Keratinocyte (primary cell): ENCODE measurements at regions not wholly inside any gene's neighbourhood (a gene's known extent, or its start where the extent isn't known, plus 50 kb on each side); places are given as distances from the start of the nearest gene placed in this dataset.

ENCODE experiments used
- DNase-seq: peaks from one replicate; pipeline ENCODE4 v3.0.0-alpha.2; 2011; ENCODE audit warnings: low read depth, missing footprints, low spot score
- FAIRE-seq: peaks from 2 replicates; lab custom pipeline; 2011; peaks lifted over from hg19 to GRCh38; lab: Jason Lieb, UNC
- H2AFZ ChIP-seq: 2 replicates; pipeline ENCODE4 v1.6.0; 2012; ENCODE audit warnings: low read length, control low read depth, inconsistent platforms; ENCODE audit not compliant: control insufficient read depth
- H3K27ac ChIP-seq: 2 replicates; pipeline ENCODE4 v1.5.1; 2011; ENCODE audit warnings: low read length; ENCODE audit not compliant: control insufficient read depth, insufficient read depth
- H3K27me3 ChIP-seq: 3 replicates; pipeline ENCODE4 v1.6.0; 2011; ENCODE audit warnings: low read length; ENCODE audit not compliant: control insufficient read depth, insufficient read depth; ENCODE audit errors: extremely low read depth
- H3K36me3 ChIP-seq, 2 experiments: 2 replicates in 1 of 2; 3 replicates in 1 of 2; pipeline ENCODE4 v1.5.1; 2011; ENCODE audit warnings: low read length in 2 of 2, mild to moderate bottlenecking in 1 of 2; ENCODE audit not compliant: control insufficient read depth in 2 of 2, insufficient read depth in 2 of 2; ENCODE audit errors: extremely low read depth in 1 of 2
- H3K4me1 ChIP-seq: 3 replicates; pipeline ENCODE4 v1.5.1; 2011; ENCODE audit warnings: low read length; ENCODE audit not compliant: control insufficient read depth, insufficient read depth; ENCODE audit errors: extremely low read depth
- H3K4me2 ChIP-seq: 3 replicates; pipeline ENCODE4 v1.6.0; 2011; ENCODE audit warnings: low read depth, low read length; ENCODE audit not compliant: control insufficient read depth, insufficient read depth; ENCODE audit errors: extremely low read depth
- H3K4me3 ChIP-seq, 3 experiments: fragments of 200-600 bp in 1 of 3; sonication (generic) in 1 of 3; 2 replicates in 2 of 3; 3 replicates in 1 of 3; pipeline ENCODE4 v1.5.1; 2011 to 2016; ENCODE audit warnings: low read length in 3 of 3, mild to moderate bottlenecking in 3 of 3, control low read depth in 2 of 3, inconsistent platforms in 1 of 3, low read depth in 1 of 3, mixed read lengths in 1 of 3, mixed run types in 1 of 3, moderate library complexity in 1 of 3; ENCODE audit not compliant: control insufficient read depth in 2 of 3, insufficient read depth in 2 of 3; ENCODE audit errors: extremely low read depth in 1 of 3
- H3K79me2 ChIP-seq: 2 replicates; pipeline ENCODE4 v1.6.0; 2012; ENCODE audit warnings: low read length; ENCODE audit not compliant: control insufficient read depth, insufficient read depth
- H3K9ac ChIP-seq: 3 replicates; pipeline ENCODE4 v1.6.0; 2011; ENCODE audit warnings: low read length; ENCODE audit not compliant: control insufficient read depth, insufficient read depth; ENCODE audit errors: extremely low read depth
- H3K9me1 ChIP-seq: 3 replicates; pipeline ENCODE4 v1.6.0; 2011; ENCODE audit warnings: low read length; ENCODE audit not compliant: control insufficient read depth, insufficient read depth; ENCODE audit errors: extremely low read depth
- H3K9me3 ChIP-seq: 2 replicates; pipeline ENCODE4 v1.5.1; 2012; ENCODE audit warnings: low read depth, low read length; ENCODE audit not compliant: control insufficient read depth
- H4K20me1 ChIP-seq: 3 replicates; pipeline ENCODE4 v1.6.0; 2011; ENCODE audit warnings: low read length; ENCODE audit not compliant: control insufficient read depth, insufficient read depth; ENCODE audit errors: extremely low read depth
- EZH2 ChIP-seq: IDR thresholded peaks from one replicate; pipeline ENCODE4 v1.6.1; 2012; ENCODE audit warnings: inconsistent platforms, mild to moderate bottlenecking, low read length, moderate library complexity
- dilution Hi-C: fragments of 300-500 bp; cut with MboI; formaldehyde crosslinking; loops from one replicate; pipeline ENCODE4 v1.7.0; 2020; ENCODE audit warnings: low sequenced_read_pairs; ENCODE audit not compliant: extremely low pct_ligation_motif_present
- TF ChIP-seq, protein P1 (sequence below), 3 experiments: IDR thresholded peaks in 1 of 3; conservative IDR thresholded peaks in 1 of 3; optimal IDR thresholded peaks in 1 of 3; 2 replicates in 2 of 3; 3 replicates in 1 of 3; pipeline versions ENCODE3 to v1.5.1; 2011; ENCODE audit warnings: low read length in 3 of 3, mild to moderate bottlenecking in 3 of 3, moderate library complexity in 2 of 3, control low read depth in 1 of 3, inconsistent platforms in 1 of 3; ENCODE audit not compliant: insufficient read depth in 2 of 3; ENCODE audit errors: extremely low read depth in 1 of 3

DNA sequence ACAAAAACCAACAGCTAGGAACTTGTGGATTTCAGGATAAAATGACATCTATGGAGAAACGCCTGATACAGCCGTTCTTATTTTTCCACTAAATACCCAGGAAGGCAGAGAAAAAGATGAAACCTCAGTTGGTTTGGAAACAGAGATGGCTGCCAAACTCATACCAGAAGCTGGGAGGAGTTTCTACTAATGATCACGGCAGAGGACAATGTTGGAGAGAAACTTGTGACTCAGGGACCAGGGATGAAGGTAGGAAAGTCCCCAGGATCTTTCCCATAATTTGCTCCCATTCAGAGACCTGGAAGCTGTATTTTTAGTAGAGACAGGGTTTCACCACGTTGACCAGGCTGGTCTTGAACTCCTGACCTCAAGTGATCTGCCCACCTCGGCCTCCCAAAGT lies 187.1 kb upstream of the IER5L start:
- FAIRE-seq (no peak), DNase-seq (no peak)
- H3K27me3 ChIP-seq: no peaks in the 10 kb centered on the region
- no peaks in the 10 kb centered on the region for H3K9me1 ChIP-seq
- H3K4me2 ChIP-seq: no peak overlapping the region
- dilution Hi-C loops: no loop called here
- no peak overlapping the region for H3K27ac ChIP-seq
- H3K9ac ChIP-seq: no peak overlapping the region
- H4K20me1 ChIP-seq: no peaks in the 10 kb centered on the region
- TF ChIP-seq EZH2: no peak
- TF ChIP-seq, protein P1, sequence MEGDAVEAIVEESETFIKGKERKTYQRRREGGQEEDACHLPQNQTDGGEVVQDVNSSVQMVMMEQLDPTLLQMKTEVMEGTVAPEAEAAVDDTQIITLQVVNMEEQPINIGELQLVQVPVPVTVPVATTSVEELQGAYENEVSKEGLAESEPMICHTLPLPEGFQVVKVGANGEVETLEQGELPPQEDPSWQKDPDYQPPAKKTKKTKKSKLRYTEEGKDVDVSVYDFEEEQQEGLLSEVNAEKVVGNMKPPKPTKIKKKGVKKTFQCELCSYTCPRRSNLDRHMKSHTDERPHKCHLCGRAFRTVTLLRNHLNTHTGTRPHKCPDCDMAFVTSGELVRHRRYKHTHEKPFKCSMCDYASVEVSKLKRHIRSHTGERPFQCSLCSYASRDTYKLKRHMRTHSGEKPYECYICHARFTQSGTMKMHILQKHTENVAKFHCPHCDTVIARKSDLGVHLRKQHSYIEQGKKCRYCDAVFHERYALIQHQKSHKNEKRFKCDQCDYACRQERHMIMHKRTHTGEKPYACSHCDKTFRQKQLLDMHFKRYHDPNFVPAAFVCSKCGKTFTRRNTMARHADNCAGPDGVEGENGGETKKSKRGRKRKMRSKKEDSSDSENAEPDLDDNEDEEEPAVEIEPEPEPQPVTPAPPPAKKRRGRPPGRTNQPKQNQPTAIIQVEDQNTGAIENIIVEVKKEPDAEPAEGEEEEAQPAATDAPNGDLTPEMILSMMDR (optimal IDR thresholded peaks at IDR 0.05 in 1 of 3, IDR thresholded peaks at IDR 0.05 in 1 of 3, conservative IDR thresholded peaks at IDR 0.05 in 1 of 3; ENCODE audit: extremely low read depth in 1 of 3, insufficient read depth in 2 of 3, low read length in 3 of 3): no peak
- no peak overlapping the region for H2AFZ ChIP-seq
- H3K4me3 ChIP-seq: no peak overlapping the region
- H3K36me3 ChIP-seq: no peaks in the 10 kb centered on the region
- no peaks in the 10 kb centered on the region for H3K9me3 ChIP-seq
- H3K4me1 ChIP-seq: peaks cover 9% of the 10 kb centered on the region
- no peaks in the 10 kb centered on the region for H3K79me2 ChIP-seq

DNA sequence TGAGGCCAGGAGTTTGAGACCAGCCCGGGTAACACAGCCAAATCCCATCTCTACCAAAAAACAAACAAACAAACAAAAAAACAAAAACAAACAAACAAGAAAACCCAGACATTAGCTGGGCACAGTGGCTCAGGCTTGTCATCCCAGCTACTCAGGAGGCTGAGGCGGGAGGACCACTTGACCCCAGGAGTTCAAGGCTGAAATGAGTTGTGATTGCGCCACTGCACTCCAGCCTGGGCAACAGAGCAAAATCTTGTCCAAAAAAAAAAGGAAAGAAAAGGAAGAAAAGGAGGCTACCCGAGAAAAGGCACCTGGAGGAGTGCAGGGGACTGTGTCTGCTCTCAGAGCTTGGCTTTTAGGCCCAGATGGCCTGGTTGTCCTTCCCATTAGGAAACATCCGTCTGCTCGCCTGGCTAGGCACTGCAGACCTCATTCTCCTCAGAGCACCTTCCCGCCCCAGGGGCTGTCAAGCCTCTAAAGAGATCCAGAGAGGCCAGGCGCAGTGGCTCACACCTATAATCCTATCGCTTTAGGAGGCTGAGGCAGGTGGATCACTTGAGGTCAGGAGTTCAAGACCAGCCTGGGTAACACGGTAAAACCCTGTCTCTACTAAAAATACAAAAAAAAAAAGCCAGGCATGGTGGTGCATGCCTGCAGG lies 185.3 kb upstream of the IER5L start:
- dilution Hi-C loops: no loop called here
- H3K9ac ChIP-seq: no peak overlapping the region
- no peak overlapping the region for H3K27ac ChIP-seq
- DNase-seq (no peak), FAIRE-seq (no peak)
- no peaks in the 10 kb centered on the region for H3K79me2 ChIP-seq
- no peaks in the 10 kb centered on the region for H3K36me3 ChIP-seq
- H2AFZ ChIP-seq: no peak overlapping the region
- no peaks in the 10 kb centered on the region for H3K27me3 ChIP-seq
- no peaks in the 10 kb centered on the region for H4K20me1 ChIP-seq
- no peaks in the 10 kb centered on the region for H3K9me3 ChIP-seq
- H3K4me1 ChIP-seq: peaks cover 9% of the 10 kb centered on the region
- H3K4me2 ChIP-seq: no peak overlapping the region
- TF ChIP-seq, protein P1 (optimal IDR thresholded peaks at IDR 0.05 in 1 of 3, IDR thresholded peaks at IDR 0.05 in 1 of 3, conservative IDR thresholded peaks at IDR 0.05 in 1 of 3; ENCODE audit: extremely low read depth in 1 of 3, insufficient read depth in 2 of 3, low read length in 3 of 3): no peak
- no peak for TF ChIP-seq EZH2
- H3K4me3 ChIP-seq: no peak overlapping the region
- no peaks in the 10 kb centered on the region for H3K9me1 ChIP-seq
